Smooth muscle cell (in vitro differentiated cells): ENCODE measurements at regions not wholly inside any gene's neighbourhood (a gene's known extent, or its start where the extent isn't known, plus 50 kb on each side); places are given as distances from the start of the nearest gene placed in this dataset.

Experiments used
- DNase-seq: peaks from one replicate; lab custom pipeline; 2025; ENCODE audit not compliant: unreplicated experiment; lab: John Stamatoyannopoulos, UW
- H2AFZ ChIP-seq: fragments of 200-600 bp; sonication (generic); 2 replicates; pipeline ENCODE4 v1.6.0; 2016; ENCODE audit warnings: antibody characterized with exemption, low read depth, mild to moderate bottlenecking
- H3F3A ChIP-seq: fragments of 200-600 bp; sonication (generic); 2 replicates; pipeline ENCODE4 v1.6.0; 2017; ENCODE audit warnings: antibody characterized with exemption, low read depth
- H3K27ac ChIP-seq: fragments of 200-600 bp; sonication (generic); 2 replicates; pipeline ENCODE4 v1.5.1; 2016; ENCODE audit warnings: low read depth, mild to moderate bottlenecking
- H3K27me3 ChIP-seq: fragments of 200-600 bp; sonication (generic); 2 replicates; pipeline ENCODE4 v1.6.1; 2016; ENCODE audit warnings: low read depth, mild to moderate bottlenecking
- H3K36me3 ChIP-seq: fragments of 200-600 bp; sonication (generic); 2 replicates; pipeline ENCODE4 v1.5.1; 2016; ENCODE audit warnings: low read depth
- H3K4me1 ChIP-seq: fragments of 200-600 bp; sonication (generic); 2 replicates; pipeline ENCODE4 v1.5.1; 2016; ENCODE audit warnings: low read depth
- H3K4me2 ChIP-seq: fragments of 200-600 bp; sonication (generic); 2 replicates; pipeline ENCODE4 v1.6.0; 2016; ENCODE audit warnings: mild to moderate bottlenecking
- H3K4me3 ChIP-seq: fragments of 200-600 bp; sonication (generic); 2 replicates; pipeline ENCODE4 v1.5.1; 2016; ENCODE audit warnings: mild to moderate bottlenecking
- H3K79me2 ChIP-seq: fragments of 200-600 bp; sonication (generic); 2 replicates; pipeline ENCODE4 v1.6.0; 2016; ENCODE audit warnings: low read depth, mild to moderate bottlenecking
- H3K9ac ChIP-seq: fragments of 200-600 bp; sonication (generic); 2 replicates; pipeline ENCODE4 v1.6.0; 2016; ENCODE audit warnings: low read depth
- H3K9me3 ChIP-seq: fragments of 200-600 bp; sonication (generic); replicated peaks from 2 replicates; pipeline ENCODE4 v1.5.1; 2016; ENCODE audit warnings: low read depth
- H4K20me1 ChIP-seq: fragments of 200-600 bp; sonication (generic); 2 replicates; pipeline ENCODE4 v1.6.0; 2016; ENCODE audit warnings: low read depth
- WGBS: methylation state at CpG from one replicate; pipeline ENCODE4 v1.1.7; 2016; ENCODE audit warnings: low lambda C conversion rate; 5-methylcytosine and 5-hydroxymethylcytosine counted together
- TF ChIP-seq, protein P1 (sequence below): fragments of 200-600 bp; sonication (generic); IDR thresholded peaks from 2 replicates; pipeline ENCODE4 v1.5.1; 2017; ENCODE audit warnings: borderline replicate concordance, mild to moderate bottlenecking, antibody characterized with exemption; ENCODE audit not compliant: insufficient read depth, poor library complexity, severe bottlenecking

DNA sequence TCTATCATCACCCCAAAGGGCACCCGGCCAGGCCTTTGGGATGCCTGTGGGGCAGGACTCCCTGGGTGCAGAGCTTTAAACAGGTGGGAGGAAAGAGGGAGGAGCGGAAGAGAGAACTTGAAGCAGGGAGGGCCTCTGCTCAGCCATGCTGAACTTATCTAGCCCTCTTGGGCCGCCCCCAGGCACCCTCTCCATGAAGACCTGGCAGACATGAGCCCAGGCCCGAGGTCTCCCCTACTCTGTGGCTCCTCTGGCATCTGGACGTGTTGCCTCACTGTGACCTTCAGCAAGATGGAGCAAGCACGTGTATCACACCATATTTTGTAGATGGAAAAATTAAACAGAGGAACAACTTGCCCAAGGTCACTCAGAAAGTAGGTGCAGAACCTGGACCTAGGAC is 711.4 kb downstream of the MATN1 start:
- Histone ChIP-seq H3K9ac (no peak overlapping the region), H3K4me1 (no peaks in the 10 kb centered on the region), H4K20me1 (no peaks in the 10 kb centered on the region), H3F3A (no peaks in the 10 kb centered on the region), H3K4me3 (no peak overlapping the region), H3K27me3 (no peaks in the 10 kb centered on the region), H2AFZ (no peak overlapping the region), H3K27ac (no peak overlapping the region), H3K9me3 (no peaks in the 10 kb centered on the region), H3K79me2 (no peaks in the 10 kb centered on the region), H3K4me2 (no peak overlapping the region), H3K36me3 (no peaks in the 10 kb centered on the region)
- WGBS: 92% methylated on average over 6 of the region's 6 CpGs
- TF ChIP-seq, protein P1, sequence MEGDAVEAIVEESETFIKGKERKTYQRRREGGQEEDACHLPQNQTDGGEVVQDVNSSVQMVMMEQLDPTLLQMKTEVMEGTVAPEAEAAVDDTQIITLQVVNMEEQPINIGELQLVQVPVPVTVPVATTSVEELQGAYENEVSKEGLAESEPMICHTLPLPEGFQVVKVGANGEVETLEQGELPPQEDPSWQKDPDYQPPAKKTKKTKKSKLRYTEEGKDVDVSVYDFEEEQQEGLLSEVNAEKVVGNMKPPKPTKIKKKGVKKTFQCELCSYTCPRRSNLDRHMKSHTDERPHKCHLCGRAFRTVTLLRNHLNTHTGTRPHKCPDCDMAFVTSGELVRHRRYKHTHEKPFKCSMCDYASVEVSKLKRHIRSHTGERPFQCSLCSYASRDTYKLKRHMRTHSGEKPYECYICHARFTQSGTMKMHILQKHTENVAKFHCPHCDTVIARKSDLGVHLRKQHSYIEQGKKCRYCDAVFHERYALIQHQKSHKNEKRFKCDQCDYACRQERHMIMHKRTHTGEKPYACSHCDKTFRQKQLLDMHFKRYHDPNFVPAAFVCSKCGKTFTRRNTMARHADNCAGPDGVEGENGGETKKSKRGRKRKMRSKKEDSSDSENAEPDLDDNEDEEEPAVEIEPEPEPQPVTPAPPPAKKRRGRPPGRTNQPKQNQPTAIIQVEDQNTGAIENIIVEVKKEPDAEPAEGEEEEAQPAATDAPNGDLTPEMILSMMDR: no peak
- DNase-seq: no peak

DNA sequence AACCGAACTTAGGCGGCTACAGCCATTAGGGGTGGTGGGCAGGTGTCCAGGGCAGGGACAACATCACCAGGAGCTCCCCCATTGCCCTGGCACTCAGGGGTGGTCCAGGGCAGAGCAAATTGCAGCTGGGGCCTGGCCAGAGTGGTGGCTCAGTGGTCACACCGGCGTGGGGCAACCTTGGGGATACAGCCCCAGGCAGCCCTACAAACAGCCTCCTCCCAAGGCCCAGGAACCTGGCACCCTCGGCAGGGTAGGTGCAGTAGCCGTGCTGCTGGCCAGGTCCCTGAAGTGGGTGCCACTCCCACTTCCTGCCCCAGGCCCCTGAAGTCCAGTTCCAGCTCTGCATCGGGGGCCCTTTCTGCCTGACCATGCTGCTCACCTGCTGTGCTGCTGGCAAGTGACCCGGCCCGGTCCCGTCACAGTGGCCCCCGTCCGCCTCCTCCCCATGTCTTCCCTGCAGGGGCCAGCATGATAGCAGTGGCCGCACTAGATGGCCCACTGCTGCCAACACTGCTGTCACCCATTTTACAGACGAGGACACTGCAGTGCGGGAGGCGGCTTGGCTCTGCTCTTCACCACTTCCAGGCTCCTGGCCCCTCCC is 712.8 kb downstream of the MATN1 start:
- Histone ChIP-seq H3K4me3 (no peak overlapping the region), H3K4me1 (no peaks in the 10 kb centered on the region), H3F3A (no peaks in the 10 kb centered on the region), H4K20me1 (no peaks in the 10 kb centered on the region), H3K27me3 (peaks cover 6% of the 10 kb centered on the region), H3K27ac (no peak overlapping the region), H2AFZ (no peak overlapping the region), H3K4me2 (no peak overlapping the region), H3K79me2 (no peaks in the 10 kb centered on the region), H3K9ac (no peak overlapping the region), H3K9me3 (no peaks in the 10 kb centered on the region), H3K36me3 (no peaks in the 10 kb centered on the region)
- 84% methylated on average over 15 of the region's 16 CpGs for WGBS
- TF ChIP-seq, protein P1: no peak
- no peak for DNase-seq

DNA sequence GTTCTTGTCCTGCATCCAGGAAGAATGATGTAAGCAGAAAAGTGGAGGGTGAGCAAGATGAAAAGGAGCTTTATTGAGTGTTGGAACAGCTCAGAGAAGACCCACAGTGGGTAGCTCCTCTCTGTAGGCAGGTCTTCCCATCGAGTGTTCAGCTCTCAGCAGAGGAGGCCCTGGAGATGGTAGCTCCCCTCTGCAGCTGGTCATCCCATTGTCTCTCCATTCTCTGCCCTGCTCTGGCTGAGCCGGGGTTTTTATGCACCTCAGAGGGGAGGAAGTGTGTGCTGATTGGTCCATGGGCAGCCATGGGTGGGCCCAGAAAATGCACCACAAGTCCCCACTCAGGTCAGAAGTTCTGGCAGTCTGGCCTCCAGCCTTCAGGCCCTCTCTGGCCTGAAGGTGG is 713.7 kb downstream of the MATN1 start:
- WGBS: 59% methylated on average over 2 of the region's 2 CpGs

More for the DNA sequence above, 713.7 kb downstream of the MATN1 start:
- DNase-seq: no peak
- TF ChIP-seq, protein P1: no peak
- no peak overlapping the region for H3K27ac ChIP-seq
- H4K20me1 ChIP-seq: no peaks in the 10 kb centered on the region
- no peak overlapping the region for H3K9ac ChIP-seq
- H3K9me3 ChIP-seq: no peaks in the 10 kb centered on the region
- H3K79me2 ChIP-seq: no peaks in the 10 kb centered on the region
- peaks cover 7% of the 10 kb centered on the region for H3K27me3 ChIP-seq
- no peaks in the 10 kb centered on the region for H3F3A ChIP-seq
- H3K4me1 ChIP-seq: no peaks in the 10 kb centered on the region
- H3K36me3 ChIP-seq: no peaks in the 10 kb centered on the region
- H3K4me3 ChIP-seq: no peak overlapping the region
- no peak overlapping the region for H3K4me2 ChIP-seq
- H2AFZ ChIP-seq: no peak overlapping the region
